ENCODE measurements at regions not wholly inside any gene's neighbourhood (a gene's known extent, or its start where the extent isn't known, plus 50 kb on each side); places are given as distances from the start of the nearest gene placed in this dataset.
"Not testable (repeated sequence)": the region's sequence is repeated elsewhere in the genome, so short reads cannot be mapped to it uniquely, and the experiment has no call there.

DNA sequence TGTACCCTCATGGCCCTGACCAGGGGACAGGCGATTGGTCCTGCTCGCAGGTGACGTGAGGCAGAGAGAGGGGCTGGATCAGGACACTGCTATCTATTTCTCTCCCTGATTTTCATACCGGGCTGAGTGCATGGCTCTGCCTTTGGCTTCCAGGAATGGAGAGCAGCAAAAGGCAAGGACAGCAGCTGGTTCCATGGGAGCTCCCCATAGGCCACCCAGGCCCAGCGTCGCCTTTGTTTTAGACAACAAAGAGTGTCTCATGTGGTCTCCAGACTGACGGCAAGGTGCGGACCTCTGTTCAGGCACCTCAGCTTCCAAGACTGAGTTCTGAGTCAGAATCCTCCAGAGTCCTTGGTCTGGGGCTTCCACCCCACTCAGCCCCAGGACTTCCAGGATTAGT lies 123.1 kb downstream of the VEGFA start:
- DNase-seq (ENCODE audit: low read depth in 2 of 2, low spot score in 1 of 2), result no peak

DNA sequence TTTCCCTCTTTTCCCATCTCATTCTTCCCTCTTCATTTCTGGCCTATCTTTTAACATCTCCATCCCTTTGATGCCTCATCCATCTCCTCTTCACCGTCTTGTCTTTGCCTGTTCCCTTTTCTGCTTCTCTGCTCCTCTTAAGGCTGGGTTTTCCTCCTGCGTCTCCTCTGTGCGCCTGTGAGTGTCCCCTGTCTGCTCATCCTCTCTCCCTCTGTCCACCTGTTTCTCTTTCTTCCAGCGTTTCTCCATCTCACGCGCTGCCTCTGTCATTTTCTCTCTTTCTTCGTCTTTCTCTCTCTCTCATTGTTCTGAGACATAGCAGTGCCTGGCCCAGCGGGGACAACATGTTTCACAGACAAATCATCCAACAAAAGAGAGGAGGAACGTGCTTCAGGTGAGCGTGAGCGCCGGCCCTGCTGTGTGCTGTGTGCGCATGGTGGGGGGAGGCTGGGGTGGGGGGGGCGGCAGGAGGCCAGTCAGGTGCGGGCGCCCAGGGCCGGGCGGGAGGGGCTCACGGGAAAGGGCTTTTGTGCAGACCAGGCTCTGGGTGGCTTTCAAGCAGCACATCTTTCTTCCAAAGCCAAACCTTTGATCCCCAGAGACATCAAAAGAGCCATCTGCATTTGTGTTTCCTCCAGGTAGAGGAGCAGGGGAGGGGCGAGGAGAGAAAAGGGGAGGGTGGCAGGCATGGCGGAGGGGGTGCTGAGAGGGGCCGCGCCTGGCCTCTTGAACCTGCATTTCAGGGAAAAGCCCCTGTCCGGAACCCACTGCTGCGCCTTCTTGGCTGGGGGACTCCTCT lies 121.3 kb downstream of the VEGFA start:
- DNase-seq (ENCODE audit: low read depth in 2 of 2, low spot score in 1 of 2), result no peak

- no peak for DNase-seq (ENCODE audit: low read depth in 2 of 2, low spot score in 1 of 2)
These were observed 120.4 kb downstream of the VEGFA start for GRCh38 chr6:43890197-43891062.

DNA sequence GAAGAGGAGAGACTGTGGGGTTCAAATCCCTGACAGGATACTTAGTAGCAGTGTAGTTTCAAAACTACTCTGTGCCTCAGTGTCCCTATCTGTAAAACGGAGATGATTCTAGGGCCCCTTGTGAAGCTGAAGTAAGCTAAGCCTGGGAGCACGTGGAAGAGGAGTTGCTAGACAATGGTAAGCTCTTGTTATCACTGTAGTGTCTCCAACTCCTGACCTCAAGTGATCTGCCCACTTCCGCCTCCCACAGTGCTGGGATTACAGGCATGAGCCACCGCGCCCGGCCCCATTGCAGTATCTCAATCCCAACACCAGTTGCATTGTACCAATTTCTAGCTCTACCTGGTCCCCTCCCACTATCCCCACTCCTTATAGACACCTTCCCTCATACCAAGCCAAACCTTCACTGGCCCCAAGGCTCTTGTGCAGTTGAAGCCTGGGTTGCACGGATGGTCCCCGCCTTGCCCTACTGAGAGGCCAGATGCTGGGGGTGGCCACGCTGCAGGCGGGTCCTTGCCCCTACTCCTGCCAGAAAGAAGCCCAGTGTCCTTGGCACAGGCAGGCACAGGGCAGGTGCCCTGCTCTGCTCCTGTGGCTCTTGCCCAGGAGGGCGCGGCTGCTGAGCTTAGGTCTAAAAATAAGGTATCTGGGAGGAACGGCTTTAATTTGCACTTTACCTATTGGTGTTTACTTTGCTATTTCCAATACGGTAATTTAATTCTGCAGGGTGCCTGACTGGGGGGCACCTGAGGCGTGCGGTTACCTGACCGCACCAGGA lies 118.1 kb downstream of the VEGFA start:
- DNase-seq (ENCODE audit: low read depth in 2 of 2, low spot score in 1 of 2), result no peak

DNA sequence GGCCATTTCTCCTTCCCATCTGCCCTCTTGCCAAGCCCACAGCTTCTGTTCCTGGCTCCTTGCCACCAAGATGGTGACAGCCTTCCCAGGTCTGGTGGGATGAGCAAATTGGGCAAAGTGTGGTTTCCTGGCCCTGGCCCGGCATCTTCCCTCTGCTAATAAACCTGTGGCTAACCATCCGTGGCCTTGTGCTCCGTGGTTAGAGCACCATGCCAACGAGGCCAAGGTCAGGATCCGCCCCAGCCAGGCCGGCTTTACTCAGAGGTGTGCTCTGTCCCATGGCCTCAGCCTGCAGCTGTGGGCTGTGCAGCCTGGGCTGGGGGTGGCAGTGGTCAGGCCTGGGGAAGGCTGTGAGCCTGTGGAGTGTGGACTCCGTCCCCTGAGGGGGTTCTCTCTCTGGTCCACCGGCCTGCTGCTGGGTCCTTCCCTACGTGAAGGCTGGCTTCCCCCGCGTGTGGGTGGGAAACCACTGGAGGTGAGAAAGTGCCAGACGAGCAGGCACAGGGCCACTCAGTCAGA lies 117.4 kb downstream of the VEGFA start:
- no peak for DNase-seq (ENCODE audit: low read depth in 2 of 2, low spot score in 1 of 2)

- DNase-seq (ENCODE audit: low read depth in 2 of 2, low spot score in 1 of 2), result no peak
These were observed 116.8 kb downstream of the VEGFA start for GRCh38 chr6:43886717-43887339.

GRCh38 chr6:43886067-43886461 lies 116.1 kb downstream of the VEGFA start:
- DNase-seq (ENCODE audit: low read depth in 2 of 2, low spot score in 1 of 2), result no peak

- no peak for DNase-seq (ENCODE audit: low read depth in 2 of 2, low spot score in 1 of 2)
These were observed 115.5 kb downstream of the VEGFA start for GRCh38 chr6:43885399-43886066.

DNA sequence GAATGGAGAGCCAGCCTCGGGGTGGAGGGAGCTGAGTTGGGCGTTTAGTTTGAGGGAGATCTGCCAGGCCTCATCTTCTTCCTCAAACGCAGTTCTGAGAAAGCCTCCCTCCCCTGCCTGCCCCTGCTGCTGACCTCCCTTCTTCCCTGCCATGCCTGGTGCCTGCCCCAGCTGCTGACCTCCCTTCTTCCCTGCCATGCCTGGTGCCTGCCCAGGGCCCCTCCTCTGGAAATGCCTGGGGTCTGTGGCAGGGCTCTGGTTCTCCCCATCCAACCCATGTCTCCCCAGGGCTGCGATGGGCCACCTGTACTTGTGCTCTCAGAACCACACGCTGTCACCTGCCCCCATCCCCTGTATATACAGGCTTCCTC lies 114.6 kb downstream of the VEGFA start:
- DNase-seq (ENCODE audit: low read depth in 2 of 2, low spot score in 1 of 2), result no peak

GRCh38 chr6:43883847-43884651 lies 114.0 kb downstream of the VEGFA start:
- no peak for DNase-seq (ENCODE audit: low read depth in 2 of 2, low spot score in 1 of 2)

DNA sequence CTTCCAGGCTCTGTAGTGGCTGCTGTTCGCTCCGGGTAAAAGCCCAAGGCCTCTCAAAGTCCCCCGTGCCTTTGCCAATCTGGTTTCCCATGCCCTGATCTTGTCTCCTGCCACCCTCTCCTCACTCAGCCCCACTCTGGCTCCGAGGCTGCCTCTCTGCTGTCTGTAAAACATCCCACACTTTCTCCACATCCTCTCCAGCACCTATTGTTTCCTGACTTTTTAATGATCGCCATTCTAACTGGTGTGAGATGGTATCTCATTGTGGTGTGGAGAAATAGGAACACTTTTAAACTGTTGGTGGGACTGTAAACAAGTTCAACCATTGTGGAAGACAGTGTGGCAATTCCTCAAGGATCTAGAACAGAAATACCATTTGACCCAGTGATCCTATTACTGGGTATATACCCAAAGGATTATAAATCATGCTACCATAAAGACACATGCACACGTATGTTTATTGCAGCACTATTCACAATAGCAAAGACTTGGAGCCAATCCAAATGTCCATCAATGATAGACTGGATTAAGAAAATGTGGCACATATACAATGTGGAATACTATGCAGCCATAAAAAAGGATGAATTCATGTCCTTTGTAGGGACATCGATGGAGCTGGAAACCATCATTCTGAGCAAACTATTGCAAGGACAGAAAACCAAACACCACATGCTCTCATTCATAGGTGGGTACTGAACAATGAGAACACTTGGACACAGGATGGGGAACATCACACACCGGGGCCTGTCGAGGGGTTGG lies 112.9 kb downstream of the VEGFA start:
- DNase-seq (ENCODE audit: low read depth in 2 of 2, low spot score in 1 of 2), result not testable (repeated sequence)

DNA sequence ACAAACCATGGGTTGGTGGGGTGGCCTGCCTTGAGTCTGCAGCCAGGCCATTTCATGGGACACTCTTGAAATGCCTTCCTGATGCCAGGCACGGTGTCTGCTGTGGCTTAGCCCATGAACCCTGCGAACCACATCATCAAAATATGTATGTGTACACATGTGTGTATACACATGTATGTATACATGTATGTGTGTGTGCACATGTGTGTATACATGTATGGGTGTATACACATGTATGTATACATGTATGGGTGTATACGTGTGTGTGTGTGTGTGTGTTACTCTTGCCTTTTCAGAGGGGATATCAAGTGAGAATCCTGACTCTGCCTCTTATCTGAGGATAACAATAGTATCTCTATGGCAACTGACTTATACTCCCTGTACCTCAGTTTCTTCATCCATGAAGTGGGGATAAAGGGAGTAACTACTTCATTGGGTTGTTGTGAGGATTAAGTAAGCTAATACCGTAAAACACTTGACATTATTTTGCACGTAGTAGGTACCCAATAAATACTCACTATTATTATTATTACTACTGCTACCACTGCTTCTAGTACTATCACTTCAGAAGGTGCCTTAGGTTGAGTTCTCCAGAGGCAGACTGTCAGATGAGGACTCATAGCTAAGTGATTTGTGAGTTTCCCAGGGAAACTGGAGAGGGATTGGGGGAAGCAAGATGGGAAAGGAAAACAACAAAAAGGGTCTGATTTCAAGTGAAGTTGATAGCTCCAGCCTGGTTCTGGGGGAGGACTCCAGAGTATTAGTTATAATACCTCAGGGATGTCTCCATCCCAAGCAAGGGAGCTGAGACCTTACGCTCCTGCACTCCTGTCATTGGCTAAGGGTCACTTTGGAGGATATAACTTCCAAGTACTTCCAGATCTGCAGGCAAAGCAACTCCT lies 110.5 kb downstream of the VEGFA start:
- DNase-seq (ENCODE audit: low read depth in 2 of 2, low spot score in 1 of 2), result no peak

DNA sequence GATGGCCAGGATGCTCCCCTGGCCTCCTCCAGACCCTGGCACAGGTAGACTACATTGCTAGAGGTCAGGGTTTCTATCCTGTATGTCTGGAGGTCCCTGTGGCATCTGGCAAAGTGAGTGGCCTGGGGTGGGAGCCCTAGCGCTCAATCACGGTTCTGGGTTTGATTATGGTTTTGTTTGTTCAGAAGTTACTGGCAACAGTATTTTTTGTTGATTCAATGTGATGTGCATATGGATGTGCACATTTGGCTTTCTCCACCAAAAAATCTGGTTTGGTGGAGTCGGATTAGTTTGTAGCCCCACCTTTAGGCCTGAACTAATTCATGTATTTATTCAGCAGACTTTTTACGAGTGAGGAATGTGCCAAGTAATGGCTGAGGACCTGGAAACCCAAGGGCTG lies 109.7 kb downstream of the VEGFA start:
- DNase-seq (ENCODE audit: low read depth in 2 of 2, low spot score in 1 of 2), result no peak

- DNase-seq (ENCODE audit: low read depth in 2 of 2, low spot score in 1 of 2), result no peak
These were observed 108.9 kb downstream of the VEGFA start for GRCh38 chr6:43878823-43879495.

DNA sequence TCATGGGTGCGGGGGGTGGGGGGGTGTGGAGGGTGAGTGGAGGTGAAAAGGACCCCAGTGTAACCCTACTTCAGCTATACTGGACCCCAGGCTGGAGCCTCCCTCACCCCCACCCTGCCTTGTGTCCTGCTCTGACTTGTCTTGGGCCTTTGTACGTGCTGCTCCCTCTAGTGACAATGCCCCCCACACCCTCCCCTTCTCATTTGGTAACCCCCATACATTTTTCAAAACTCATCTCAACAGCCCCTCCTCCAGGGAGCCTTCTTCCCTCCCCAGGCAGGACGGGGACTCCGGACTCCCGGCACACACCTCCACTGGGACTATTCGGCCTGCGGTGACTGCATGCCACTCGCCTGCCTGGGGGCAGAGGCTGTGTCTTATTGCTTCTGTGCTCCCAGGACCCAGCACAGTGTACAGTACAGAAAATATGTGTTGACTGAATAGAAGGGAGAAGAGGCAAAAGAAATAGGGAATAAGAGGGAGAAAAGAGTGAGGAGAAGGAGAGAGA lies 108.2 kb downstream of the VEGFA start:
- no peak for DNase-seq (ENCODE audit: low read depth in 2 of 2, low spot score in 1 of 2)

GRCh38 chr6:43877463-43878126 lies 107.6 kb downstream of the VEGFA start:
- no peak for DNase-seq (ENCODE audit: low read depth in 2 of 2, low spot score in 1 of 2)

DNA sequence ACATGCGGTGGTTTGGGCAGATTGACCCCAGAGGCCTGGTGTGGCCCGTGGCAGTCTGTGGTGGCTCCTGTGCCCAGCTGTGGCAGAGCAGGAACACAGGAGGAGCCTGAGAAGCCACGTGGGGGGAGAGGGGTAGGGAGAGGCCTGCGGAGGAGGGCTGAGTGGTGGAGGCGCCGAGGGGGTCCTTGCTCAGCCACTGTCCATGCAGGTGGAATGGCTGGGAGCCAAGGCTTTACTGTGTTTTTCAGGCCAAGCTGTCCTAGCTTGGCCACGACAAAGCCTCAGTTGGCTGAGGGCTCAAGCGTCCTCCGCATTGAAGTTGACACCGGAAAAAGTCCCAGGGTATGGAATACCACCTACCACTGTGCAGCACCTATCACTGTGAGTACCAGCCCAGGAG lies 107.0 kb downstream of the VEGFA start:
- no peak for DNase-seq (ENCODE audit: low read depth in 2 of 2, low spot score in 1 of 2)
